GM18508 (cell line): ENCODE measurements at regions not wholly inside any gene's neighbourhood (a gene's known extent, or its start where the extent isn't known, plus 50 kb on each side); places are given as distances from the start of the nearest gene placed in this dataset.

Source experiments
- ATAC-seq: cut with Tn5 transposase; IDR thresholded peaks from one replicate; pipeline ENCODE4 v1.9.1; 2021; ENCODE audit warnings: moderate number of reproducible peaks; ENCODE audit not compliant: insufficient read depth, unreplicated experiment

- ATAC-seq: no peak
Observed at GRCh38 chr10:78539247-78539766, 505.6 kb downstream of the RPS24 start.

DNA sequence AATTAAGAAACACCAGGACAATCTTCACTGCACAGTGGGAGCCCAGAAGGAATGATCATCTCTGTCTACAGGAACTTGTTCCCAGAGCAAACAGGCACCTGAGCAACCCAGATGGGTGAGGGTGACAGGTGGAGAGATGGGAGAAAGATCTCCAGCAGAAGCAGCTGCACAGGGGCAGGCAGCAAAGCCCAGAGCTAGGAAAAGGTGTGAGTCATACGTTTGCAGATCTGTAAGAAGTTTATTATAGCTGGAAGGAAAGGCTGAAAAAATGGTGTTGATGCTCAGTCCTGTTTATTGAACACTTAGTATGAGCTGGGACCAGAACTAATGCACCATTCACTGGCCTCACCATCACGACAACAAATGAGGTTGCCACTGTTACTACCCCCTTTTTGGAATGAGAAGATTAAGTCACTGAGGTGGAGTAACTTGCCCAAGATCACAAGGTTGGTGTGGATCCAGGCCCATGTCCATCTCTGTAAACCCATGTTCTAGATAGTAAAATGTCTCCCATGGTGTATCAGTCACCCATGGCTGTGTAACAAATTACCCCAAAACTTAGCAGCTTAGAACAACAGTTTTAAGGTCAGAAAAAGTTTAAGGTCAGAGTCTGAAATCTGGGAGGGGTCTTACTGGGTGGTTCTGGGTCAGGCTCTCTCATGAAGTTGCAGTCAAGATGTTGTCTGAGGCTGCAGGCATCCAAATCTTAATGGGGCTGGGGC, 506.9 kb downstream of the RPS24 start:
- no peak for ATAC-seq

- ATAC-seq: no peak
Observed at GRCh38 chr10:78541481-78542140, 507.9 kb downstream of the RPS24 start.

GRCh38 chr10:78542141-78542489, 508.5 kb downstream of the RPS24 start:
- ATAC-seq: no peak

GRCh38 chr10:78542521-78542920, 508.9 kb downstream of the RPS24 start:
- no peak for ATAC-seq

GRCh38 chr10:78543031-78543748, 509.5 kb downstream of the RPS24 start:
- ATAC-seq: no peak

- ATAC-seq: no peak
Observed at GRCh38 chr10:78543749-78544362, 510.2 kb downstream of the RPS24 start.

DNA sequence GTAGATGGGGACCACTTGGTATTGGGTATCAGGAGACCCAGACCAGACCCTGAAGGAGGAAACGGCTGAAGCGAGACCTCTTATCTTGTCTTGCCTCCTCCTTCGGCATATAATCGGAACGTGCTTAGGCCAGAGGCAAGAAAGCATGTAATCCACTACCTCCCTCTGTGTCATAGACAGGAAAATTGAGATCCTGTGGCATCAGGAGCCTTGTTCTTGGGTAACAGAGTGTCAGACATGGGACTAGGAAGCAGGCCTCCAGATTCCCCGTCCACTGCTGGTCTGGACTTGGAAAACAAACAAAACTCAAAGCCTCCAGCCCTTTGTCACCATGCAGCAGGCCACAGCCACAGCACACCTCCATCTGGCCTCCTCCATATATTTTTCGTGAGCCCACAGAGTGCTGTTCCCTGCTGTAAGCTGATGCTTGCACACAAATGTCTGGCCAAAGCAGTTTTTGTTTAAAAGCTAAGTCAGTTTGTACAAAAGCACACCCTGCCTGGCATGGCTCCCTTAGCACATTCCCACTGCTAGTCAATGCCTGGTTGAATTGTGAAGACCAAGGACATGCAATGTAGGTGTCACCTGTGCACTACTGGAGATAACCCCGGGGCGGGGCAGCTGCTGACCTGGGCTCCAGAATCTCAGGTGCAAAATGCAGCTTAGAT, 510.9 kb downstream of the RPS24 start:
- ATAC-seq: no peak

- no peak for ATAC-seq
Observed at GRCh38 chr10:78545756-78546155, 512.1 kb downstream of the RPS24 start.

DNA sequence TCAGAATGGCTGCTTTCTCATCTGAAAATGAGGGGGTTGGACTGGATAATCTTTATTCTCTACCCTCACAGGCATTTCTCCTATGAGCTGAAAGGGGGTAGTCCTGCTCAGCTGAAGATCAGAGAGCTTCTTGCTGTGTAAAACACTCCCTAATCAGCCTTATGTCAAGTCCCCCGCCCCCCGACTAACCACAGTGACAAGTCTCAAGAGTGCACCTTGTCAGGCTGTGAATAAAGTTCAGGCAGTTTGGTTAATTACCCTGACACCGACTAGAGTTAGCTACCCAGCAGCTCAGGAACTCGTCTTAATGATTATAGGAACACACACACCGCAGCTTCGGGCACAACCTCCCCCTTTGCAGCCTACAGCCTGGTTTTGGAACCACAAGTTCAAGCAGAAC, 513.7 kb downstream of the RPS24 start:
- no peak for ATAC-seq

- no peak for ATAC-seq
Observed at GRCh38 chr10:78547905-78548304, 514.2 kb downstream of the RPS24 start.

DNA sequence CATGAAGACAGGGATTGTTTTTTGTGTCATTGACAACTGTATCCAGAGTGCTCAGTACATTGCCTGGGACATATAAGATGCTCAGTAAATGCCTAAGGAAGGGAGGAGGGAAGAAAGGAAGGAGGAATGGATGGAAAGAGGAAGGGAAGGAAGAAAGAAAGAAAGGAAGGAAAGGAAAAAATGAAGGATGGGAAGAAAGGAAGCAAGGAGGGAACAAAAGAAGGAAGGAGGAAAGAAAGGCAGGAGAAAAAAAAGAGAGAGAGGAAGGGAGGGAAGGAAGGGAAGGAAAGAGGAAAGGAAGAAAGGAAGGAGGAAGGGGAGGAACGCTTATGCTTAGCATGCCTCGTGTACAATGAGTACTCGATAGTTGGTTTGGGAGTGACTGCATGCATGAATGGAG, 514.7 kb downstream of the RPS24 start:
- ATAC-seq: no peak

DNA sequence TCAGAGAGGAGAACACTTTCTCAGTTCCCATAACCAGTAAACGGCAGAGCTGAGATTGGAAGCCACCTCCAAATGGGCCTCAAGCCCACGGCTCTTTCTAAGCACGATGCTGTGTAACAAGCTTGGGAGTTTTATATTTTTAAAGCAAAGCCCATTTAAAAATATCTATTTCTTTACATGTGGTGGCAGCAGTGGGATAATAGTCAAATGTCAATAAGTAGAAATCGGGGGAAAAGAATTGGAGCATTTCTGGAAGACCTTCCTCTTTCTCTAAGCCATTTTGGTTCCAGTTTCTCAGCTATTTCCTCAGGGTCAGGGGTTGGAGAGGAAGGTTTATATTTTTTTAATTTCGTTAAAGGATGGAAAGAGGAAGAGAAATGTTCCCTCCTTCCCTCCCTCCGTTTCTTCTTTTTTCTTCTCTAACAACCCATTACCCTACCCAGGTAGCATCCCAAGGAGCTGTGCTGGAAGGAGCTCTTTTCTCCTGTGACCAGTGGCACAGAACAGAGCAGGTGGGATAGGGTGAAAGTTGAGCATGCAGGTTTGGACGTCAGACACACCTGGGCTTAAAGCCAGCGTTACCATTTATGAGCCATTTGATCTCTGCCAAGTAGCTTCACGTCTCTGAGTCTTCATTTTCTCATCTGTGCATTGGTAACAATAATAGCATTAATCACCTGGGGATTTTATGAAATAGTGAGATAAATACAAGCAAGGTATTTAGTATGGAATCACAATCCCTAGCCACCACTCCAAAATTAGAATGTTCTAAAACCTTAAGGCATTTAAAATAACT, 515.7 kb downstream of the RPS24 start:
- ATAC-seq: no peak

- ATAC-seq: no peak
Observed at GRCh38 chr10:78550090-78550489, 516.4 kb downstream of the RPS24 start.

GRCh38 chr10:78550716-78551115, 517.1 kb downstream of the RPS24 start:
- no peak for ATAC-seq

DNA sequence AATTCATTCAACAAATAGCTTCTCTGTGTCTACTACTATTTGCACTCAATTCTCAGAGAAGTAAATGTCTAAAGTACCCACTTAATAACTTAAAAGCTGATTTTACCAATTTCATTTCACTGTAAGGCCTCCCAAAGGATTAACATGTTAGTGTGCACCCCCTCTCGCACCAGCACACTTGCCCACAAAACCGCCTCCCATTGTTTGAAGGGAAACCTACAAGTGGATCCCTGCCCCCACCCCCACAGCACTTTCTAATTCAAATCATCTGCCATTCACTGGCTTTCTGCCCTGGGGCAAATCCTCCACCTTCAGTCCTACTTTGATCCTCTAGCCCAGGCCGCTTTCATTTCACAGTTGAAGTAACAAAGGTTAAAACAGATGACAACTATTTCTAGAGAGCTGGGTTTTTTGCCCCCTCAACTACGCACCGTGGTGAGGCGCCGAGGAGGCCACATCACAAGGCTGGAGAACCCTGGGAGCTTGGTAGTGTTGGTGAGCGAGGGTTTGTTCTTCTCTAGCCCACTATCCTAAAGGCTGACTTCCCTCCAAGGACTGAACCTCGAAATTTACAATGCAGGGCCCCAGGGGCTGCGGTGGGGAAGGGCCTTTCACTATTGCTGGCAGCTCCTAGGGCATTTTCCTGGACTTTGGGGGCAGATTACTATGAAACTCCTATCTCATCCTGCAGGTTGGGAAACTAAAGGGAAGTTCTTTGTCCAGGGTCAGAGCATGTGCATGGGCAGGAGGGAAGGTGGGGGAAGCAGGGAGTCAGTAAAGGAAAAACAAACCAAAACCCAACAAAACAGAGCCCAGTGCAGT, 517.4 kb upstream of the ZMIZ1 start:
- ATAC-seq: no peak

DNA sequence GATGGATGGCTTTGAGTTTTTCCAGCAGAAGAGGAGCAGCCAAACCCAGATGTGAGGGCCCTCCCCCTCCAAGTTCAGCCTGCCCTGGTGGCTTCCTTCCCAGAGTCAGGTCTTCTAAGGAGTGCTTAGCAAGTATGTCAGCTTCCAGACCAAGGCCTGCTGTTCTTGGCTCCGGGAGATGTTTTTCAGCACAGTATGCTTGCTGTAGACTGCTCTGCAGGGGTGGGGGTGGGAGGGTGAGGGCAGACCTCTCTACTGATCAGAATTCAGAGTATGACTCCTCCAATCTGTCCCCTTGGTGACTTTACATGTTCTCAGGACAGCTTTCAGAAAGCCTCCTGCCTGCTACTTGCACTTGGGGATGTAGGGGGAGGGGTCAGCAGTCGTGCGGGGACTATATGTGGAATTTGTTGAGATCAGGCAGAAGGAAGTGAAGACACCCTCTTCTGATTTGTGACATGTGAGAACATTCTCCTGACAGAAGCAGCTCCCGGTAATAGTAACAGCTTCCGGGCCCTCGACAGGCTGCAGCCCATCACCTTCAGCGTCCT, 516.4 kb upstream of the ZMIZ1 start:
- no peak for ATAC-seq

DNA sequence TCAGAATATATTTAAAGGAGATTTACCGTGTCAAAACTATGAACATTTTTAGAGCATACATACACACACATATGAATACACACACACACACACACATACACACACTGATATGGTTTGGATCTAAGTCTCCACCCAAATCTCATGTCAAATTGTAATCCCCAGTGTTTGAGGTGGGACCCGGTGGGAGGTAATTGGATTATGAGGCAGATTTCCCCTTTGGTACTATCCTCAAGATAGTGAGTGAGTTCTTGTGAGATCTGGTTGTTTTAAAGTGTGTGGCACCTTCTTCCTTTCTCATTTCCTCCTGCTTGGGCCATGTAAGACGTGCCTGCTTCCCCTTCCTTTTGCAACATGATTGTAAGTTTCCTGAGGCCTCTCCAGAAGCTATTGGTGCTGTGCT, 515.0 kb upstream of the ZMIZ1 start:
- no peak for ATAC-seq
